C4-2B (cell line): ENCODE measurements at regions not wholly inside any gene's neighbourhood (a gene's known extent, or its start where the extent isn't known, plus 50 kb on each side); places are given as distances from the start of the nearest gene placed in this dataset.

Experiments
- H3K27ac ChIP-seq: fragments of 450-650 bp; 2 replicates; pipeline ENCODE4 v1.5.1; 2017
- ZFX ChIP-seq: fragments of 450-650 bp; IDR thresholded peaks from 2 replicates; pipeline ENCODE4 v1.6.1; 2017
- TF ChIP-seq, protein P1 (sequence below): fragments of 450-650 bp; conservative IDR thresholded peaks from 2 replicates; pipeline ENCODE4 v1.5.1; 2017; ENCODE audit warnings: mild to moderate bottlenecking

DNA sequence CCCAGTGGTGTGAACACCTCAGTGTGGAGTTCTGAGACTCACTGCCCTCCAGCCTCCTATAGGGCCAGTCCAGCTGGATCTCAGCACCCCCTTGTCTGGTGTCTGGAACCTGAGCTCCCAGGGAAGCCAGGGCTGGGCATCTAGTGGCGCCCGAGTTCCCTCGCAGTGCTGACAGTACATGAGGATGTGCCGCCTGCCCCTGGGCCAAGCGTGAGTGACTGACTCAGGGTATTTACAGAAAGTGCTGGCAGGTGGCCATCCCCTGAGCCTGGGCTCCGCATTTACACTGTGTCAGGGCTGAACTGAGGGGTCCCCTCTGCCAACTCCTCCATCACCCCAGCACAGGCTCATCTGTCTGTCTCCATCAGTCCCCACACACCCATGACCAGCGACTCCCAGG is 185.3 kb downstream of the BRD1 start:
- H3K27ac ChIP-seq, result no peak overlapping the region
- TF ChIP-seq, protein P1, sequence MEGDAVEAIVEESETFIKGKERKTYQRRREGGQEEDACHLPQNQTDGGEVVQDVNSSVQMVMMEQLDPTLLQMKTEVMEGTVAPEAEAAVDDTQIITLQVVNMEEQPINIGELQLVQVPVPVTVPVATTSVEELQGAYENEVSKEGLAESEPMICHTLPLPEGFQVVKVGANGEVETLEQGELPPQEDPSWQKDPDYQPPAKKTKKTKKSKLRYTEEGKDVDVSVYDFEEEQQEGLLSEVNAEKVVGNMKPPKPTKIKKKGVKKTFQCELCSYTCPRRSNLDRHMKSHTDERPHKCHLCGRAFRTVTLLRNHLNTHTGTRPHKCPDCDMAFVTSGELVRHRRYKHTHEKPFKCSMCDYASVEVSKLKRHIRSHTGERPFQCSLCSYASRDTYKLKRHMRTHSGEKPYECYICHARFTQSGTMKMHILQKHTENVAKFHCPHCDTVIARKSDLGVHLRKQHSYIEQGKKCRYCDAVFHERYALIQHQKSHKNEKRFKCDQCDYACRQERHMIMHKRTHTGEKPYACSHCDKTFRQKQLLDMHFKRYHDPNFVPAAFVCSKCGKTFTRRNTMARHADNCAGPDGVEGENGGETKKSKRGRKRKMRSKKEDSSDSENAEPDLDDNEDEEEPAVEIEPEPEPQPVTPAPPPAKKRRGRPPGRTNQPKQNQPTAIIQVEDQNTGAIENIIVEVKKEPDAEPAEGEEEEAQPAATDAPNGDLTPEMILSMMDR, result no peak

DNA sequence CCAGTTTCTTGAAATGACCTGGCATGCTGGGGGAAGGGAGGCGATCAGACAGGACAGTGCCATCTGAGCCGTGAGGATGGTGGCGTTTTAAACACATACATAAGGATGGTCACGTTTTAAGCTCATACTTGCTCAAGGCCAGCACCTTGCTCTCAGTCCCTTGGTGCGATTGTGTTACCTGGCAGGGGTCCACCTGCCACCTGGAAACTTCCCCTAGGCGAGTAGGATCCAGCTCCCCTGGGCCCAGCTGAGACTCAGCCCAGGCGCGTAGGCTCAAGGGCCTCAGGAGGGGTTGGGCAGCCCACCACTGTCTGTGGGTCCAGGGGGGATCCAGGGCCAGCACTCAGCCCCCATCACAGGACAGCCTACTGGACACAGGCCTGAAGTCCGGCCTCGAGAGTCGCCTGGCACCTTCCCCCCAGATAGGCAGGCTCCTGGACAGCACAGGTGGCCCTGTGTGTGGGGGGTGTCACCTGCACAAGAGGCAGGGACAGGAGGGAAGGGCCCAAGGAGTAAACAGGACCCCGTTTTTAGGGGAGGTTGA is 185.8 kb downstream of the BRD1 start:
- no peak for TF ChIP-seq ZFX
- TF ChIP-seq, protein P1, result no peak
- H3K27ac ChIP-seq, result no peak overlapping the region

- TF ChIP-seq ZFX, result no peak
- TF ChIP-seq, protein P1, result no peak
- H3K27ac ChIP-seq, result no peak overlapping the region
Measured at GRCh38 chr22:49640366-49641095, 187.1 kb downstream of the BRD1 start.

GRCh38 chr22:49639956-49640355 is 187.7 kb downstream of the BRD1 start:
- no peak for TF ChIP-seq ZFX
- TF ChIP-seq, protein P1, result no peak
- H3K27ac ChIP-seq, result no peak overlapping the region

- no peak for TF ChIP-seq ZFX
- no peak overlapping the region for H3K27ac ChIP-seq
Measured at GRCh38 chr22:49638788-49639187, 188.9 kb downstream of the BRD1 start.

DNA sequence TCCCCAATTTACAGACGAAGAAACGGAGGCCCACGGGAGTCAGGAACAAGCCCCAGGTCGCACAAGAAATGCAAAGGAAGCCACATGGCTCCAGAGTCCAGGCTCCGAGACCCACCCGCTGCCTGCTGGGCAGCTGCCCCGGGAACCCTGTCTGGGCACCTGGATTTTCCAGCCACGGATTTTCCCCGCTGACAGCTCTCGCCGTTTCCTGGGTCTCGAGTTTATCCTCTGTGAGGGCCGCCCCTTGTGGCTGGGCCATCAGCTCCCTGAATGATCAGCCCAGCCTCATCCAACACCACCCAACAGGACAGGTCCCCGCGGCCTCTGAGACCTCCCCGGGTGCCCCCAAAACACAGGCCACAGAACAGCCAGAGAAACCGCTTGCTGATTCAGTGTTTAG is 189.7 kb downstream of the BRD1 start:
- no peak overlapping the region for H3K27ac ChIP-seq
- TF ChIP-seq, protein P1, result no peak
- no peak for TF ChIP-seq ZFX

DNA sequence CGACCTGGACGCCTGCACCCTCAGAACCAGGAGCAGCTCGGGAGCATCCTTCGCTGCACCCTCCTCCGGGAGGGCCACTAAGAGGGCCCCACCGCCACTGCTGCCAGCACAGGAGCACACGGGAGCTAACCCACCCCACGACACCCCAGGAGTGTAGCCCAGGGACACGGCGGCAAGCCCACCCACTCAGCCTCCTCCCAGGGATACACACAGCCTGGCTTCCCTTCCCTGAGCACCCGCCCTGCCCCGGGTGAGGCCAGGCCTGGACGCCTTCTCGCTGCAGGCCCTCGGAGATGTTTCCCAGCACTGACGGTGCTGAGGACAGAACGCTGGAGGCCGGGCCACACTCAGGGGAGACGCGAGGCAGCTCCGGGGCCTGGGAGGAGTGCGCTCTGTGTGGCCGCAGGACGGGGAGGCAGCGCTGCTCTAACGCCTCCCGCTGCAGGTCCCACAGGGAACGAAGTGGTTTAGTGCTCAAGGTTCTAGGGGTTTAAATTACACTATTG is 190.4 kb downstream of the BRD1 start:
- TF ChIP-seq, protein P1, result no peak
- TF ChIP-seq ZFX, result no peak
- H3K27ac ChIP-seq, result no peak overlapping the region

GRCh38 chr22:49636649-49637048 is 191.0 kb downstream of the BRD1 start:
- no peak overlapping the region for H3K27ac ChIP-seq
- TF ChIP-seq ZFX, result no peak
- TF ChIP-seq, protein P1, result no peak
